Activated CD4-positive, alpha-beta T cell treated with anti-CD3 and anti-CD28 coated beads, Interleukin-2, amount 50 U/mL, for 24 hours (primary cell): ENCODE measurements at regions not wholly inside any gene's neighbourhood (a gene's known extent, or its start where the extent isn't known, plus 50 kb on each side); places are given as distances from the start of the nearest gene placed in this dataset.
A peak's percentile ranks its signal among the peaks of the same experiment; 100 is the strongest.

Experiments
- DNase-seq, 2 donors: peaks; one replicate each; pipeline ENCODE4 v3.0.0-alpha.2; 2020; ENCODE audit warnings: low read depth in 1 of 2, low spot score in 1 of 2

- DNase-seq = no peak
Observed at GRCh38 chr5:159639590-159639989, 276.7 kb upstream of the ADRA1B start.

DNA sequence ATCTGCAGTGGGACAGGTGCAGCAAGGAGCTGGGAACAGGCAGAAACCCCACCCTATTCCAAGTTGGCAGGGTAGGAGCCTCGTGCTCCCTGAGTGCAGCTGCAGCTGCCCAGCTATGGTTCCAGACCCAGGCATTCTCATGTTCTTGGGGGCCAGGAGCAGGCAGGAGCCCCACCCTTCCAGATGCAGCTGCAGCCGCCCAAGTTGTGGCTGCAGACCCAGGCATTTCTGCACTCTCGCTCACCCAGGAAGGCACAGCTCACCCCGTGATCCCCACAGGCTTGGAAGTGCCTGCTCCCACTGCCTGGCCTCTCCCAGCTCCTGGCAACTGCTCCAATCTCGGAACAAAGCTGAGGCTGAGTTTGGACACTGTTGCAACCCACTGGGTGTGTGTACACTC, 275.8 kb upstream of the ADRA1B start:
- no peak for DNase-seq

DNA sequence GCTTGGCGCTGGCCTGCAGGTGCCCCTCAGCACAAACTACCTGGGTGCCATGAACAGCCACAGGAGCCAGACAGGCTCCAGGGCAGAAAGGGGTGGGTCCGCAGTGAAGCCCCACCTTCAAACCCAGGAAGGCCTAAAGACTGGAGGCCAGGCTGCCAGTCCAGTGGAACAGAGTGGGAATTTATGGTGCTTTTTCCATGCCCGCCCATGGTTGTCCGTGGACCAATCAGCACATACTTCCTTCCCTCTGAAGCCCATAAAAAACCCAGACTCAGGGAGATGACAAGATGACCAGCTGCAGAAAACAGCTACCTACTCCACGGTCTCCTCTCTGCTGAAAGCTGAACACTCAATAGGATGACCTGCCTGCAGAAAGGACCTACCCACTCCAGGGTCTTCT, 275.4 kb upstream of the ADRA1B start:
- no peak for DNase-seq

GRCh38 chr5:159641371-159642039, 274.8 kb upstream of the ADRA1B start:
- DNase-seq = no peak

GRCh38 chr5:159642379-159642778, 273.9 kb upstream of the ADRA1B start:
- DNase-seq = no peak

- no peak for DNase-seq
Observed at GRCh38 chr5:159644053-159644452, 272.2 kb upstream of the ADRA1B start.

- DNase-seq = no peak
Observed at GRCh38 chr5:159645179-159645846, 271.0 kb upstream of the ADRA1B start.

DNA sequence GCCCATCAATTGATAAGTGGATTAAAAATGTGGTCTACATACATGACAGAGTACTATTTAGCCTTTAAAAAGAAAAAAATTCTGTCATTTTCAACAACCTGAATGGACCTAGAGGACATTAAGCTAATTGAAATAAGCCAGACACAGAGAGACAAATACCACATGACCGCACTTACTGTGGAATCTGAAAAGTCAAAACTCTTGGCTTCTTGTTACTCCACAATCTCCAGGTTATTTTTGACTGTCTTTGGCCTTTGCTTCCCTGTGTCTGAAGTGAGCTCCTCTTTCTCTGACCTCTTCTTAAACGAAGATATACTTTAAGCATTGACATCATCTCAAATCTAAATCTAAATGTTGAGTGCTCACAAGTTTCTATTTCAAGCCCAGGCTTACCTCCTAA, 265.5 kb upstream of the ADRA1B start:
- no peak for DNase-seq

DNA sequence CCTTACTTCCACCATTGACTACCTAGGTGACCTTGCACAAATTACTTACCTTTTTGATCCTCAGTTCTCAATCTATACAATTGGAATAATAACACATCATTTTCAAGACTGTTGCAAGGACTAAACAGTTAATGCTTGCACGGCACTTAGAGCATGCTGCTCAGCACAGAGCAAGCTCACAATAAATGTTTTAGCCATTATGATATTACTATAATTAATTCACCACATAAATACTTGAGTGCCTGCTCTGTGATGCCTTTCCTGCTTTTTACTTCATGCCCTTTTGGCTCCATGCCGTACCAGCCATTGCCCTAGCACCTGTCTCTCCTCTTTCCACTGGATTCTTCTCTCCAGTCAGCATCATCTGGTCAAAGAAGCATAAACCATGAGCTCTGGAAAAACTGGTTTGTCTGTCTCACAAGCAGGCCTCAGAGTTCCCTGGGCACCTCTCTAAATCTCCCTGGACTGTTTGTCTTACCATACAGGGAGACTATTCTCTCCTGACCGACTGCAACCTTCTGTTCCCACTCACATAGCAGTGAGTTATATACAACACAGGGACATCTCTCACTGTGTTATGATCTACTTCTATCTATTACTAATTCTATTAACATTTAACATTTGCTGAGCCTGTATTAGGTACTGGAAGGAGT, 260.4 kb upstream of the ADRA1B start:
- no peak for DNase-seq

- DNase-seq = no peak
Observed at GRCh38 chr5:159657298-159657697, 259.0 kb upstream of the ADRA1B start.

DNA sequence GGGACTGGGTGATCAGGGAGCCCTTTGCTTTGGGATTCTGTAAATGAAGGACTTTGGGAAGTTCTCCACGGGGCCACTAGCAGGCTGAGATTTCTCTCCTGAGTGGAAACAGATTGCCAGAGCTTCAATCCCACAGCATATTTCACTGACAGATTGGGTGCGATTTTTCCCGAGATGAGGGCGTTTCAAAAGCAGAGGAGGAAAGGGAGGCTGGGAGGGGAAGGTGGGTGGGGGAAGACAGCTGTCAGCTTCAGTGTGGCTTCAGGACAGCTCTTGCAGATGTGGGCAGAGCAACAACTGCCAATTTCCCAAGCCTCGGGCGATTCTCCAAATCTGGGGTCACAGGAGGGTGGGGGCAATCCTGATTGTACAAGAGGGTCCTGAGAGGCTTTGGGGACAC, 258.5 kb upstream of the ADRA1B start:
- DNase-seq = no peak

DNA sequence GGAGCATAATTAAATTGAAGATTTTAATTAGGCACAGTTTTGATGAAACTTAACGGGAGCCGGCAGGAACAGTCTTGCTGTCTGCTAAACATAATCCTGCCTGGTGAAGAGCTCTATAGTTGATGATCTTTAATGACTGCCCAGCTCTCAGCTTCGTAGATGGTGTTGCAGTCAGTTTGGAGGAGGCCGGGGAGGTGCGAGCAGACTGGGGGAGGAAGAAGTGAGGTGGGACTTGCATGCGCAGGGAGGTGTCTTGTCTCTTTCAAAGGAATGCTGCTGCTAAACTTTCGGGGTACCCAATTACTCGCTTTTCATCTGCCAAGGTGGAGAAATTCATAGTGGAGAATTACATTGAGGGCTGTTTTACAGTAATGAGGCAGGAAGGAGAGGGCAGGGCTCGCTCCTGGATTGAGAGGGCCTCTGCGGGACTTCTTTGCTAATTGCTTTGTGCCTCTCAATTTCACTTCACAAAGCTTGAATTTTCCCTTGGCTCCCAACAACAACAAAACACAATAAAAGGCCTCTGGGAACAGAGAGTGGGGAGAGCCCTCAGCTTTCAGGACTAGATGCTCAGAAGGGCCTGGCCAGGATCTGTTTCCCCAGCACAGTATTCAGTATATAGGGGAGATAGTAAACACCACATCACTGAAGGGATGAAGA, 257.9 kb upstream of the ADRA1B start:
- no peak for DNase-seq

DNA sequence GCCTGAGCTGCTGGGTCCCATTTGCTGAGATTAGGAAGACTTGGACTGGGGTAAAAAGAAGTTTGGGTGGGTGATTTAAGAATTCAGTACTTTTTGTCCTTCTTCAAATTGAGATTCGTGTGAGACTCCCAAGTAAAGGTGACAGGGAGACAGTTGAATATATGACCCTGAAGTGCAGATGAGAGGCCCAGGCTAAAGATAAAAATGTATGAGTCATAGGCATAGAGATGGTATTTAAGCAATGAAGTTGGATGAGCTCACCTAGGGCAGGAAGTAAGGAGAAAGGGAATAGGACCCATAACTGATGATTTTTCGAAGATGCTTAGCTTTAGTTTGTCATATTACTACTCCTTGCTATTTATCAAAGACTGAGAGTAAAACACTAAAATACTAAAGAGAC, 255.9 kb upstream of the ADRA1B start:
- DNase-seq = no peak

- no peak for DNase-seq
Observed at GRCh38 chr5:159663986-159664385, 252.3 kb upstream of the ADRA1B start.

DNA sequence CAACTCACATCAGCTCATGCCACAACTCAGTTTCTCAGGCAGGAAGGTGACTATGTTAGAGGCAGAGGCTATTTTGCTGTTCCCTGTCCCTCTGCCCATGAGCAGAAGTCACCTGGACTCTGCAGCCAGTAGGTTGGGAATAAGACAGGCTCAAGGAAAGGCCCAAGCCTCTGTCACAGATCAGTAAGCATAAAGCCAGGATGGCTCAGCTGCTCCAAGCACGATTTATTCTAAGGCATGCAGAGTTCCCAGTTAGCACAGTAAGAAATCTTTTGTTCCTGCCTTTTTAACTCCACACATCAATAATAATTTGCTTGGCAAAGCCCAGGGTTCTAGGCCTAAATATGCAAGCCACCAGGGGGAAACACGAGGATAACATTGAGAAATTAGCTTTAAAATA, 249.0 kb upstream of the ADRA1B start:
- DNase-seq = no peak

- DNase-seq = no peak
Observed at GRCh38 chr5:159668556-159668955, 247.7 kb upstream of the ADRA1B start.

DNA sequence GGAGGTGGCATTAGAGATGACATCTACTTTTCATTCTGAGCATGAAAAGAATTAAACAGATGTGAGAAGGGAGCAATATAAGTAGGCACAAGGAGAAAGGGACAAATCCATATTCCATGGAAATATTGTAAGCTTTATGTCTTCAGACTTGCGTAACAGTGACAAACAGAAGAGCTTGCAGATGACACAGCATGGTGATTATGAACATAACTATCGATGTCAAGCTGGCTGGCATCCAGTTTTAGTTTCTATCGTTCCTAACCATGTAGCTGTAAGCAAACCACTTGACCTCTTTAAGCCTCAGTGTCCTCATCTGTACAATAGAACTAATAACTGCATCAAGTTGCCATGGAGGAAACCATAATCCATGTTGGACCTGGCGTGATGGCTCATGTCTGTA, 246.7 kb upstream of the ADRA1B start:
- no peak for DNase-seq

DNA sequence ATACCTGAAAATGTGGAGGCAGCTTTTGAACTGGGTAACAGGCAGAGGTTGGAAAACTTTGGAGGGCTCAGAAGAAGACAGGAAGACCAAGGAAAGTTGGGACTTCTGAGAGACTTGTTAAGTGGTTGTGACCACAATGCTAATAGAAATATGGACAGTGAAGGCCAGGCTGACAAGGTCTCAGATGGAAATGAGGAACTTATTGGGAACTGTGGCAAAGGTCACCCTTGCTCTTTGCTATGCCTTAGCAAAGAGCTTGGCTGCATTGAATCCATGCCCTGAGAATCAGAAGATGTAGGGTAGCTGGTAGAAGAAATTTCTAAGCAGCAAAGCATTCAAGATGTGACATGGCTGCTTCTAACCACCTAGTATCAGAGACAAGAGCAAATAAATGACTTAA, 244.4 kb upstream of the ADRA1B start:
- DNase-seq = no peak

- no peak for DNase-seq
Observed at GRCh38 chr5:159673538-159673937, 242.7 kb upstream of the ADRA1B start.

DNA sequence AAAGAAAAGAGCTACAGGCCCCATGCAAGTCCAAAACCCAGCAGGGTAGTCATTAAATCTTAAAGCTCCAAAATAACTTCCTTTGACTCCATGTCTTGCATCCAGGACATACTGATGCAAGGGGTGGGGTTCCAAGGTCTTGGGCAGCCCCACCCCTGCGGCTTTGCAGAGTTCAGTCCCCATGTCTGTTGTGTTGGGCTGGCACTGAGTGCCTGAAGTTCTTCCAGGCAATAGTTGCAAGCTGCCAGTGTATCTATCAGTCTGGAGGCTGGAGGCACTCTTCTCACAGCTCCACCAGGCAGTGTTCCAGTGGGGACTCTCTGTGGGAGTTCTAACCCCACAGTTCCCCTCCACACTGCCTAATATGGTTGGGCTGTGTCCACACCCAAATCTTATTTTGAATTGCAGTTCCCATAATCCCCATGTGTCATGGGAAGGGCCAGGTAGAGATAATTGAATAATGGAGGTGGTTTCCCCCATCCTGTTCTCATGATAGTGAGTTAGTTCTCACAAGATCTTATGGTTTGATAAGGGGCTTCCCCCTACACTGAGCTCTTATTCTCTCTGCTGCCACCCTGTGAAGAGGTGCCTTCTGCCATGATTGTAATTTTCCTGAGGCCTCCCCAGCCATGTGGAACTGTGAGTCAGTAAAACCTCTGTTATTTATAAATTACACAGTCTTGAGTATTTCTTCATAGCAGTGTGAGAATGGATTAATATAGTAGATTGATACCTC, 237.5 kb upstream of the ADRA1B start:
- DNase-seq = peak in 1 of 2 donors; percentile 22

DNA sequence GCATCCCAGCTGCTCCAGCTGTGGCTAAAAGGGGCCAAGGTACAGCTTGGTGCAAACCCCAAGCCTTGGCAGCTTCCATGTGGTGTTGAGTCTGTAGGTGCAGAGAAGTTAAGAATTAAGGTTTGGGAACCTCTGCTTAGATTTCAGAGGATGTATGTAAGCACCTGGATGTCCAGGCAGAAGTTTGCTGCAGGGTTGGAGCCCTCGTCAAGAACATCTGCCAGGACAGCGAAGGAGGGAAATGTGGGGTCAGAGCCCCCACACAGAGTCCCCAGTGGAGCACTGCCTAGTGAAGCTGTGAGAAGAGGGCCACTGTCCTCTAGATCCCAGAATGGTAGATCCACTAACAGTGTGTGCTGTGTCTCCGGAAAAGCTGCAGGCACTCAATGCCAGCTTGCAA, 236.2 kb upstream of the ADRA1B start:
- no peak for DNase-seq
